HG02610 (cell line): ENCODE measurements at regions not wholly inside any gene's neighbourhood (a gene's known extent, or its start where the extent isn't known, plus 50 kb on each side); places are given as distances from the start of the nearest gene placed in this dataset.
"Not testable (repeated sequence)": the region's sequence is repeated elsewhere in the genome, so short reads cannot be mapped to it uniquely, and the experiment has no call there.

Experiments
- ATAC-seq: cut with Tn5 transposase; IDR thresholded peaks from one replicate; pipeline ENCODE4 v1.9.1; 2021; ENCODE audit warnings: mild to moderate bottlenecking, moderate library complexity; ENCODE audit not compliant: unreplicated experiment

GRCh38 chr15:77864211-77865105 is 213.1 kb downstream of the TBC1D2B start:
- no peak for ATAC-seq

GRCh38 chr15:77863491-77864105 is 213.9 kb downstream of the TBC1D2B start:
- no peak for ATAC-seq

- ATAC-seq = no peak
Observed at GRCh38 chr15:77862651-77863104, 214.8 kb downstream of the TBC1D2B start.

- ATAC-seq = not testable (repeated sequence)
Observed at GRCh38 chr15:77861997-77862635, 215.4 kb downstream of the TBC1D2B start.

DNA sequence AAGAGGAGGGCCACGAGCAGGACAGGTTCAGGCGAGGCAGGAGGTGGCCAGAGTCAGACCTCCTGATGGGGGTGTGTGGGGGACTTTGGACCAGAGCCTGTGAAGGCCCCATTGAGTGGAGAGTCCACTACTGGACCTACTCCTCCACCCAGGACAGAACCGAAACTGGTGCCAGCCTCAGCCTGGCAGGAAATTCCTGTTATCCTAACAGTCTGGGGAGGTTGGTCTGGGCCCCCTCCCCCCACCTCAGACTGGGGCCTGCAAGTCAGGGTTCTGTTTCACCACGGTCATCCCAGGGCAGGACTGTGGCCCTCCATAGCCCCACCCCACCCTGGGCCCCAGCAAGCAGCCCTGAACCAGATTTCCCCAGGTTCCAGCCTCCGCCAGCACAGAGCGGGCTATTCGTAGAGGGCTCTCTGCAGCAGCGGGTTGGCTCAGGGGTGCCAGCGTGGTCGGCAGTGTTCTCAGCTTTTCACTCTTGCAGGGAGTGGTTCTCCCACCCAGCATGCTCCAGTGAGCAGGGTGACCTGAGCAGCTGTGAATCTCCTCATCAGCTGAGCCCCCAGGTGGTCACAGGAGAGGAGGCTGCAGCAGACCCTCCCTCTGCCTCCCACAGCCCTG is 217.3 kb downstream of the TBC1D2B start:
- no peak for ATAC-seq

DNA sequence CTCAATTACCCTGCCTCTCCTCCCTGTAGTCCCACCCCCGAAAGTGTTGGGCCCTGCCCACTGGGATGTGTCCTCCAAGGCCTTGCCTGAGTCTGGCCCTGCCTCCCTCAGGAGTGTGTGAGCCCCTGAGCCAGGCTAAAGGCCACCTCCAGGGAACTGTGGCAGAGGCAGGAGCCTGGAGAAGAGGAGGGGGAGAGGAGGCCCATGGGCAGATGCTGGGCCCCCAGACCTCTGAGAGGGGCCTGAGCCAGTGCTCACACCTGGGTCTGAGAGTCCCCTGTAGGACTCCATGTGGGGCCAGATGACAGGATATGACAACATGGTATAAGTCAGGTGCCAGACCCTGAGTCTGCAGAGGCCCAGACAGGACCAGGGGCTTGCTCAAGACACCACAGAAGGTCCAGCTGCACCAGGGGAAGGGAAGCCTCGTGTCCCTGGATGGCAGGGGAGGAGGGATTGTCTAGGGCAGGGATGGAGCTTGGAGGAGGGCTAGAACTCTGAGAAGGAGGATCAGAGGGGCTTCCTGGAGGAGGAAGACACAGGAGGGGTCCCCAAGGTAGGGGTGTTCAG is 217.9 kb downstream of the TBC1D2B start:
- ATAC-seq = no peak

DNA sequence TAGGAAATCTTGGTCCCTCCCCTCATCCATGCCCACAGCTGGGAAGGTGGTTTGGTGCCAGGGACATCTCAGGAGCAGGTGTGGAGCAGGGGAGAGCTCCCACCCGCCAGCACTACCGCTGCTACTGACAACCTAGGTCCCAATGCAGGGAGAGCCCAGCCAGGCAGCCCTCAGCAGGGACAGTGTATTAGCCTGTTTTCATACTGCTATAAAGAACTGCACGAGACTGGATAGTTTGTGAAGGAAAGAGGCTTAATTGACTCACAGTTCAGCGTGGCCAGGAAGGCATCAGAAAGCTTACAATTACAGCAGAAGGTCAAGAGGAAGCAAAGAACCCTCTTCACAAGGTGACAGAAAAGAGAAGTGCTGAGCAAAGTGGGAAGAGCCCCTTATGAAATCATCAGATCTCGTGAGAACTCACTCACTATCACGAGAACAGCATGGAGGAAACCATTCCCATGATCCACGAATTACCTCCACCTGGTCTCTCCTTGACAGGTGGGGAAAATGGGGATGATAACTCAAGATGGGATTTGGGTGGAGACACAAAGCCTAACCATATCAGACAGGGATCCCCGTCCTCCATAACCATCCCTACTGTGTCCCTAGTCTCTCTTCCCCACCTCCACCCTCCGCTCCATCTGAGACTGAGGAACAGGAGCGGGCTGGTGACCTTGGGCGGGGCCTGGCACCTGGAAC is 218.6 kb downstream of the TBC1D2B start:
- no peak for ATAC-seq

GRCh38 chr15:77857419-77857818 is 220.1 kb downstream of the TBC1D2B start:
- no peak for ATAC-seq

DNA sequence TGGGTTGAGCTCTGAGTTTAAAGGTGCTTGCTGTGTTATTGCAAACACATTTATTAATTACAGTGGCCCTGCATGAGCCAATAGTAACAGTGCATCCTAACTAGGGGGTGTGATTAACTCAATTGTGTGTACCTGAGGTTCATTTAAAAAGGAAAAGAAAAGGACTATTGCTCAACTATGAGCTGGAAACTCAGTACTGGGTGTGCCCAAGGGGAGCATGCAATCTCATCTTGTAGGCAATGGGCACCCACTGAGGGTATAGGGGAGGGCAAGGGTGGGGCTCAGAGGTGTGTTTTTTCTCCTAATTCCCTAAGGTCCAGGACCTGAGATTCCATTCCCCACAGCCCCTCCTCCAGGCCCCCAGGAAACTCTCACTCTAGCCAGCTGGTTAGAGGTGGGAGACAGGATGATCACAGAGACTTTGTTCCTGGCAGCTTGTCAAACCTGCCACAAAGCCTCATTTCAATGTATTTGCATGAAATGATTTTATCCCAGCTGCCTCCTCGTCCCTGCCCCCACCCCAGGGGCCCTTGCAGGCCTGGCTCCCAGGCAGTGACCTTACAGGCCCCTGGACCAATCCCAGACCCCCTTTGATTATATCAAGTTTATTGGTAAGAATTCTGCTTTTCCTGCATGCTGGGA is 220.7 kb downstream of the TBC1D2B start:
- no peak for ATAC-seq

GRCh38 chr15:77855871-77856270 is 221.6 kb downstream of the TBC1D2B start:
- ATAC-seq = no peak

- no peak for ATAC-seq
Observed at GRCh38 chr15:77854980-77855379, 222.3 kb upstream of the LINGO1 start.

DNA sequence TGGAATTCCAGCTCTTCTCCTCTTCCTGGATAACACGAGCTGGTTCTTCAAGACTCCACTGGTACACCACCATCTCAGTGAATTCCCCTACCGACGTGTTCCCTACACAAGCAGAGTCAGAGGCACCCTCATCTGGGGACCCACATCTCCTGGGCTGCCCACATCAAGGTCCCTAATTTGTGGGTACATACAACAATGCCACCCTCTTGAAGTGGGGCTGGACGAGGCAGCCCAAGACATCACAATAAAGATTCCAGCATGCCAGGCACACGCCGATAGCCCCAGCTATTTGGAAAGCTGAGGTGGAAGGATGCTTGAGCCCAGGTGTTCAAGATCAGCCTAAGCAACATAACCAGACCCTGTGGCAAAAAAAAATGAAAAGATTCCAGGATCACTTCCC is 221.2 kb upstream of the LINGO1 start:
- ATAC-seq = no peak

DNA sequence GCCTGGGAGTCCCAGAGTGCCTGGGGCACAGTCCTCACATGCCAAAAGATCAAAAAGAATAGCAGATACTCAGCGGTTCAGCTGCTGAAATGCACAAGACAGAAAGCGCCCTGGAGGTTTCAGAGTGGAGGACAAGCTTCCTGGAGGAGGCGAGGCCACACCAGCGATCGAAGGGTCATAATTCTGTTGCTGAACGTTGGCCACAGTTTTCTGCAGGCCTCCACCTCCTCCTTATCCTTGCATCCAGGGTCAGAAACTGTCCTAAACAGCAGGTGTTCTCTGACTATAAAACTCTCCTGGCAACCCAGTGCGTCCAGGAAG is 220.3 kb upstream of the LINGO1 start:
- no peak for ATAC-seq

- ATAC-seq = no peak
Observed at GRCh38 chr15:77852241-77853007, 219.7 kb upstream of the LINGO1 start.

DNA sequence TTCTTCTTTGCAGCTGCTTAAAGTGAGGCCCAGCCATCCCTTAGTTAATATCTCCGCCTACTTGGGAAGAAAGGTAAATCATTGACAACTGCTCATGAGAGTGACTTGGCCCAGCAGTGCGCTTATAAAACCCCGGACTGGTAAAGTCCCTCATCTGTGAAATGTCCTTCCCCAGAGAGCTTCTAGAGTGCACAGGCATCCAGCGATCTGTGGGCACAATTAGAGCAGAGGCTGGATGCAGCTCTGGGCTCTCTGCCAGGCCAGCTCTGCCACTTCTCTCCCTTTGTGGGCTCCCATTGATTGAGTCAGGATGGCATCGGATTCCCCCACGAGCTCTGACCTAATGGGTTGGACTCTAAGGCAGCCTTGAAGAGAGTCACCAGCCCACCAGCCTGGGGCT is 219.0 kb upstream of the LINGO1 start:
- ATAC-seq = no peak

DNA sequence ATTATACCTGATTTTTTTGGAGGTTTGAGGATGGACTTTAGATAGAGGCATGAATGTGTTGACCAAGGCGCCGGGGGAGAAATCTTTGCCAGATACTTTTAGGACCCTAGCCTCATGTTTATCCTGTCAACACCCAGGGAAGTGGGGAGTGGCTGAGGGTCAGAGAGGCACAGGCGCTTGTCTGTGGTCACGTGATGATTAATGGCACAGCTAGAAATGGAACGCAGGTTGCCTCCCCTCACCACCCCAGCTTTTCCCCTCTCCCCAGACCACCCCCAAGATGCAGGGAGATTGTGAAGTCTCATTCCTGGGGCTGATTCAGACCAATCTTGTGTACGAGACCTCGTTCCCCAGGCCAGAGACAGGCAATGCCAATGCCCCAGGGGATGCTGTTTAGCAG is 218.4 kb upstream of the LINGO1 start:
- ATAC-seq = no peak

DNA sequence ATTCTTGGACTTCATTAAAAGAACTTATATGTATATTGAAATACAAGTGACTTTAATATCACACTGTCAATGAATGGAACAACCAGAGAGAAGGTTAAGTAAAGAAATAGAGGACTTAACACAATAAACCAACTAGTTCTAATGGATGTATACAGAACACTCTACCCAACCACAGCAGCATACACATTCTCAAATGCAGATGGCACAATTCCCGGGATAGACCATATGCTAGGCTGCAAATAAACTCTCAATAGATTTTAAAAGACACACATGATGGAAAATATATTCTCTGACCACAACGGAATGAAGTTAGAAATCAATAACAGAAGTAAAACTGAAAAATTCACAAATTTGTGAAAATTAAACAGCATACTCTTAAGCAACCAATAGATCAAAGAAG is 214.3 kb upstream of the LINGO1 start:
- ATAC-seq = no peak

GRCh38 chr15:77846360-77846759 is 213.6 kb upstream of the LINGO1 start:
- ATAC-seq = no peak

DNA sequence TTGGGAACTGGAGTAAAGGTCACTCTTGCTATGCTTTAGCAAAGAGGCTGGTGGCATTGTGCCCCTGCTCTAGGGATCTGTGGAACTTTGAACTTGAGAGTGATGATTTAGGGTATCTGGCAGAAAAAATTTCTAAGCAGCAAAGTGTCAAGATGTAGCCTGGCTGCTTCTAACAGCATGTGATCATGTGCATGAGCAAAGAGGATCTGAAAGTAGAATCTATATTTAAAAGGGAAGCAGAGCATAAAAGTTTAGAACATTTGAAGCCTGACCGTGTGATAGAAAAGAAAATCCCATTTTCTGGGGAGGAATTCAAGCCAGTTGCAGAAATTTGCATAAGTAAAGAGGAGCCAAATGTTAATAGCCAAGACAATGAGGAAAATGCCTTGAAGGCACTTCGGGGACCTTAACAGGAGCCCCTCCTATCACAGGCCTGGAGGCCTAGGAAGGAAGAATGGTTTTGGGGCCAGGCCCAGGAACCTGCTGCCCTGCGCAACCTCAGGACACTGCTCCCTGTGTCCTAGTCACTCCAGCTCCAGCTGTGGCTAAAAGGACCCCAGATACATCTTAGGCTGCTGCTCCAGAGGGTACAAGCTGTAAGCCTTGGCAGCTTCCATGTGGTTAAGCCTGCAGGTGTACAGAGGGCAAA is 212.2 kb upstream of the LINGO1 start:
- no peak for ATAC-seq
